Mesenchymal stem cell (in vitro differentiated cells and primary cell): ENCODE measurements at regions not wholly inside any gene's neighbourhood (a gene's known extent, or its start where the extent isn't known, plus 50 kb on each side); places are given as distances from the start of the nearest gene placed in this dataset.
A peak's percentile ranks its signal among the peaks of the same experiment; 100 is the strongest.

Source experiments
- DNase-seq: peaks from one replicate; pipeline ENCODE4 v3.0.0-alpha.2; 2013
- H2AFZ ChIP-seq: one replicate; pipeline ENCODE4 v1.6.1; 2013; ENCODE audit warnings: low read depth, mild to moderate bottlenecking, control low read depth, inconsistent platforms, low read length, moderate library complexity
- H2AK5ac ChIP-seq: 2 replicates; pipeline ENCODE4 v1.6.1; 2013; ENCODE audit warnings: low read length, moderate library complexity, mild to moderate bottlenecking, inconsistent platforms; ENCODE audit not compliant: severe bottlenecking
- H2BK120ac ChIP-seq: one replicate; pipeline ENCODE4 v1.6.1; 2013; ENCODE audit warnings: low read depth, mild to moderate bottlenecking, inconsistent platforms, low read length, moderate library complexity
- H2BK12ac ChIP-seq, 2 experiments: one replicate each; pipeline ENCODE4 v1.6.1; 2013; ENCODE audit warnings: inconsistent platforms in 2 of 2, low read length in 2 of 2, mild to moderate bottlenecking in 2 of 2, moderate library complexity in 2 of 2, control low read depth in 1 of 2
- H2BK15ac ChIP-seq: one replicate; pipeline ENCODE4 v1.6.1; 2013; ENCODE audit warnings: mild to moderate bottlenecking, low read depth, inconsistent platforms; ENCODE audit not compliant: poor library complexity, severe bottlenecking
- H2BK5ac ChIP-seq: 2 replicates; pipeline ENCODE4 v1.6.1; 2013; ENCODE audit warnings: low read depth, mild to moderate bottlenecking, low read length, control low read depth, inconsistent platforms; ENCODE audit not compliant: poor library complexity, severe bottlenecking
- H3K14ac ChIP-seq, 2 experiments: one replicate each; pipeline ENCODE4 v1.6.1; 2013; ENCODE audit warnings: inconsistent platforms in 2 of 2, low read length in 2 of 2, control low read depth in 1 of 2, mild to moderate bottlenecking in 1 of 2, moderate library complexity in 1 of 2
- H3K18ac ChIP-seq, 2 experiments: one replicate each; pipeline ENCODE4 v1.6.1; 2013; ENCODE audit warnings: inconsistent platforms in 2 of 2, low read length in 2 of 2, control low read depth in 1 of 2, low read depth in 1 of 2, mild to moderate bottlenecking in 1 of 2
- H3K23ac ChIP-seq, 2 experiments: one replicate each; pipeline ENCODE4 v1.6.1; 2013; ENCODE audit warnings: inconsistent platforms in 2 of 2, low read length in 2 of 2, mild to moderate bottlenecking in 2 of 2, moderate library complexity in 2 of 2, control low read depth in 1 of 2
- H3K27ac ChIP-seq: 2 replicates; pipeline ENCODE4 v1.5.1; 2013; ENCODE audit warnings: mild to moderate bottlenecking, moderate library complexity, low read length, control low read depth, inconsistent platforms; ENCODE audit not compliant: poor library complexity, severe bottlenecking
- H3K27me3 ChIP-seq, 2 experiments: 2 replicates each; pipeline versions ENCODE4 v1.6.1 to v1.7.0; 2013; ENCODE audit warnings: low read length in 2 of 2, mild to moderate bottlenecking in 2 of 2, moderate library complexity in 2 of 2, control low read depth in 1 of 2, inconsistent platforms in 1 of 2; ENCODE audit not compliant: control insufficient read depth in 1 of 2, insufficient read depth in 1 of 2
- H3K36me3 ChIP-seq, 2 experiments: 2 replicates each; pipeline versions ENCODE4 v1.6.1 to v1.7.0; 2013; ENCODE audit warnings: low read length in 2 of 2, control low read depth in 1 of 2, inconsistent platforms in 1 of 2, low read depth in 1 of 2, mild to moderate bottlenecking in 1 of 2; ENCODE audit not compliant: insufficient read depth in 2 of 2, control insufficient read depth in 1 of 2
- H3K4ac ChIP-seq, 2 experiments: one replicate each; pipeline ENCODE4 v1.6.1; 2013; ENCODE audit warnings: inconsistent platforms in 2 of 2, low read length in 2 of 2, mild to moderate bottlenecking in 2 of 2, moderate library complexity in 2 of 2, control low read depth in 1 of 2, low read depth in 1 of 2
- H3K4me1 ChIP-seq: 2 replicates; pipeline ENCODE4 v1.6.1; 2013; ENCODE audit warnings: low read depth, low read length, control low read depth; ENCODE audit not compliant: control insufficient read depth, insufficient read depth
- H3K4me2 ChIP-seq: 2 replicates; pipeline ENCODE4 v1.6.1; 2013; ENCODE audit warnings: low read length, mild to moderate bottlenecking, inconsistent platforms; ENCODE audit not compliant: poor library complexity, severe bottlenecking
- H3K4me3 ChIP-seq, 2 experiments: 2 replicates each; pipeline versions ENCODE4 v1.5.1 to v1.7.0; 2013; ENCODE audit warnings: low read length in 2 of 2, mild to moderate bottlenecking in 2 of 2, control low read depth in 1 of 2, low read depth in 1 of 2; ENCODE audit not compliant: insufficient read depth in 1 of 2
- H3K79me1 ChIP-seq: replicated peaks from 2 replicates; pipeline ENCODE4 v1.6.1; 2013; ENCODE audit warnings: mild to moderate bottlenecking, control low read depth, low read length, inconsistent platforms; ENCODE audit not compliant: poor library complexity, severe bottlenecking
- H3K9ac ChIP-seq: 2 replicates; pipeline ENCODE4 v1.7.0; 2013; ENCODE audit warnings: mild to moderate bottlenecking, low read length, moderate library complexity
- H3K9me3 ChIP-seq: 2 replicates; pipeline ENCODE4 v1.7.0; 2013; ENCODE audit warnings: mild to moderate bottlenecking, low read length; ENCODE audit not compliant: control insufficient read depth
- H4K8ac ChIP-seq: one replicate; pipeline ENCODE4 v1.6.1; 2013; ENCODE audit warnings: inconsistent platforms, mild to moderate bottlenecking, low read length, moderate library complexity
- H4K91ac ChIP-seq: one replicate; pipeline ENCODE4 v1.6.1; 2013; ENCODE audit warnings: mild to moderate bottlenecking, low read length, inconsistent platforms
- WGBS: methylation state at CpG from one replicate; pipeline ENCODE4 v1.1.7; 2013; ENCODE audit warnings: mixed read lengths; 5-methylcytosine and 5-hydroxymethylcytosine counted together

GRCh38 chr5:33275921-33276627 lies 164.7 kb upstream of the TARS1 start:
- Histone ChIP-seq H3K4me3 (no peak overlapping the region), H3K36me3 (no peaks in the 10 kb centered on the region), H3K9ac (no peak overlapping the region), H2AFZ (no peak overlapping the region), H3K9me3 (no peaks in the 10 kb centered on the region), H3K14ac (no peak overlapping the region), H3K23ac (no peak overlapping the region), H3K4me1 (peaks cover 1% of the 10 kb centered on the region), H3K18ac (peak overlapping the region in 1 of 2 experiments; percentile 33), H2BK12ac (peak overlapping the region in 1 of 2 experiments; percentile 76), H2AK5ac (no peak overlapping the region), H3K4me2 (no peak overlapping the region), H3K4ac (peak overlapping the region in 1 of 2 experiments; percentile 78), H3K79me1 (no peaks in the 10 kb centered on the region), H4K8ac (no peak overlapping the region), H4K91ac (no peak overlapping the region), H3K27ac (no peak overlapping the region), H2BK120ac (no peak overlapping the region), H3K27me3 (no peaks in the 10 kb centered on the region), H2BK15ac (no peak overlapping the region), H2BK5ac (no peak overlapping the region)
- DNase-seq, result peak; percentile 28
- 76% methylated on average over 3 of the region's 5 CpGs for WGBS

- no peaks in the 10 kb centered on the region for H3K36me3 ChIP-seq
- no peak overlapping the region for H3K4me3 ChIP-seq
- H4K8ac ChIP-seq, result no peak overlapping the region
- H3K23ac ChIP-seq, result no peak overlapping the region
- H3K27ac ChIP-seq, result no peak overlapping the region
- no peak overlapping the region for H2AK5ac ChIP-seq
- H3K18ac ChIP-seq, result no peak overlapping the region
- H2BK15ac ChIP-seq, result no peak overlapping the region
- no peak overlapping the region for H2BK120ac ChIP-seq
- H3K79me1 ChIP-seq, result no peaks in the 10 kb centered on the region
- H2BK12ac ChIP-seq, result no peak overlapping the region
- H3K9me3 ChIP-seq, result no peaks in the 10 kb centered on the region
- H3K4ac ChIP-seq, result peak overlapping the region in 1 of 2 experiments; percentile 78
- WGBS, result 94% methylated on average over 2 of the region's 2 CpGs
- peaks cover 1% of the 10 kb centered on the region for H3K4me1 ChIP-seq
- peak overlapping the region; percentile 3 for H3K9ac ChIP-seq
- H3K4me2 ChIP-seq, result no peak overlapping the region
- no peak overlapping the region for H2BK5ac ChIP-seq
- no peak overlapping the region for H2AFZ ChIP-seq
- DNase-seq, result peak; percentile 8
- no peaks in the 10 kb centered on the region for H3K27me3 ChIP-seq
- H4K91ac ChIP-seq, result no peak overlapping the region
- no peak overlapping the region for H3K14ac ChIP-seq
Observed at GRCh38 chr5:33276628-33276950, 164.2 kb upstream of the TARS1 start.

- H3K27ac ChIP-seq, result no peak overlapping the region
- H3K23ac ChIP-seq, result no peak overlapping the region
- H4K8ac ChIP-seq, result no peak overlapping the region
- H3K9ac ChIP-seq, result peak overlapping the region; percentile 3
- H3K4me2 ChIP-seq, result no peak overlapping the region
- no peak overlapping the region for H2AFZ ChIP-seq
- no peaks in the 10 kb centered on the region for H3K9me3 ChIP-seq
- 96% methylated on average over 3 of the region's 3 CpGs for WGBS
- no peak overlapping the region for H4K91ac ChIP-seq
- H2AK5ac ChIP-seq, result no peak overlapping the region
- no peak overlapping the region for H3K4ac ChIP-seq
- no peak overlapping the region for H2BK15ac ChIP-seq
- no peak overlapping the region for H2BK12ac ChIP-seq
- no peak for DNase-seq
- no peak overlapping the region for H3K4me3 ChIP-seq
- H3K36me3 ChIP-seq, result no peaks in the 10 kb centered on the region
- no peak overlapping the region for H2BK5ac ChIP-seq
- H3K4me1 ChIP-seq, result peaks cover 1% of the 10 kb centered on the region
- H3K27me3 ChIP-seq, result no peaks in the 10 kb centered on the region
- H2BK120ac ChIP-seq, result no peak overlapping the region
- no peak overlapping the region for H3K14ac ChIP-seq
- no peaks in the 10 kb centered on the region for H3K79me1 ChIP-seq
- H3K18ac ChIP-seq, result no peak overlapping the region
Observed at GRCh38 chr5:33277061-33277650, 163.6 kb upstream of the TARS1 start.

DNA sequence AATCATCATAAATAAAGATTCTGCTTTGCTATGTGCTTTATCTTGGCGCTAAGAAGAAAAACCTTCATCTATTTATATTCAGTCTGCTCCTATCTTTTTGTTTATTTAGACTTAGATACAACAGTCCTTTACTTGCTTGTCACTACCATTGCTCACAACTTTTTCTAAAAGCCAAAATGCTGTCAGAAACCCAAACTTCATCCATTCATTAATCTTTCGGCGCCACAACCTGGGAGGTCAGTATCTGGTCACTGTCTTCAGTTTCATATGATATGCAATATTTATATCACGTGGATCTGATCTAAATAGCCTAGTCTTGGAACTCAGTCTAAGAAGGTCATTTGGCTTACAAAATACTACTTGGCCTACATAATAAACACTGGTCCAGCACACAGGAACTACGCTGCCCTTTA lies 159.3 kb upstream of the TARS1 start:
- peak; percentile 58 for DNase-seq
- H2BK15ac ChIP-seq, result no peak overlapping the region
- H2AK5ac ChIP-seq, result no peak overlapping the region
- no peak overlapping the region for H3K27ac ChIP-seq
- H3K79me1 ChIP-seq, result no peaks in the 10 kb centered on the region
- no peaks in the 10 kb centered on the region for H3K27me3 ChIP-seq
- no peak overlapping the region for H3K23ac ChIP-seq
- H3K36me3 ChIP-seq, result no peaks in the 10 kb centered on the region
- H3K4me2 ChIP-seq, result no peak overlapping the region
- H3K14ac ChIP-seq, result no peak overlapping the region
- H4K8ac ChIP-seq, result no peak overlapping the region
- H3K9ac ChIP-seq, result no peak overlapping the region
- H2BK12ac ChIP-seq, result no peak overlapping the region
- H3K9me3 ChIP-seq, result no peaks in the 10 kb centered on the region
- no peak overlapping the region for H2AFZ ChIP-seq
- no peak overlapping the region for H3K4ac ChIP-seq
- H3K18ac ChIP-seq, result no peak overlapping the region
- no peak overlapping the region for H3K4me3 ChIP-seq
- H2BK5ac ChIP-seq, result no peak overlapping the region
- WGBS, result 45% methylated on average over 3 of the region's 5 CpGs
- H3K4me1 ChIP-seq, result no peaks in the 10 kb centered on the region
- no peak overlapping the region for H2BK120ac ChIP-seq
- no peak overlapping the region for H4K91ac ChIP-seq
